ENCODE measurements at regions not wholly inside any gene's neighbourhood (a gene's known extent, or its start where the extent isn't known, plus 50 kb on each side); places are given as distances from the start of the nearest gene placed in this dataset.

DNA sequence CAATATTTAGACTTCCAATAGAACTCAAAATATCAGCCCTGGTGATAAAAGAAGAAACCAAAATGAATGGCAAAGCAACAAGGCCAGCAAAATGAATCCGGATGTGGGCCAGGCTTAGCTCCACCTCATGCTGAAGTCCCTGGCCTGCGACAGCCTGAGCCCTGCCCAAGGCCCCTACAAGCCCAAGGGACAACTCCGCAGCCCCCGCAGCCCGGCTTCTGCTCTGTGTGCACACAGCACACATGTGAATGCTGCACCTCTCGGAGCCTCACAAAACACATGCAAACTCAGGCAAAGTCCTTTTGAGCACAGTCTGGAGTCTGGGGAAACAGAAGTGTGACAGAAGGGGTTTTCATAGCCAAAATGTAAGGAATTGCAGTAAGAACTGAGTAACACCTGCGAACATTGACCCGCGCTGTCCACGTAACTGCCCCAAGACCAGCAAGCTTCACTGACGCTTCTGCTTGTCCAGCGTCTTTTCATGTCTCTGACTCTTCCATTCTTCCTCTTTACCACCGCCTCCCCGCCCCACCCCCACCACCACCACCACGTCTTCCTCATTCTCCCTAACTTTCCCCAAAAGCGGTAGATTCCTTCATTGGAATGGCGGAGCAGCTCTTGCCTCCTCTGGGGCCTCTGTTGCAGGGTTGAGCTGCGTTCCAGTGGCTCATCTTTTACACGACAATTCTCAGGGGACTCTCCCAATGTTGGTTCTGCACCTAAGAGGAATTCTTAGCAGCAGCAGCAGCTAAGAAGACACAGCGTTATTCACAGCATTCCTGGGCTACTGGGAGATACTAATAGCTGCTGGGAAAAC lies 136.4 kb upstream of the COPS8 start:
- Histone ChIP-seq H3K9ac (ENCODE audit: low read length) (no peak overlapping the region), H3F3A (ENCODE audit: insufficient read depth, low read length, poor library complexity, severe bottlenecking) (no peaks in the 10 kb centered on the region), H4K20me1 (ENCODE audit: insufficient read depth) (no peaks in the 10 kb centered on the region), H3K4me2 (ENCODE audit: low read length) (no peak overlapping the region), H3K4me3 (ENCODE audit: low read length) (no peak overlapping the region), H3K27me3 (ENCODE audit: insufficient read depth, low read depth, low read length) (no peaks in the 10 kb centered on the region), H3K79me2 (replicated peaks; ENCODE audit: insufficient read depth, low read length) (no peaks in the 10 kb centered on the region), H3K9me3 (ENCODE audit: low read length) (no peaks in the 10 kb centered on the region), H3K36me3 (ENCODE audit: insufficient read depth, low read length) (no peaks in the 10 kb centered on the region), H3K9me2 (ENCODE audit: insufficient read depth, low read length) (no peaks in the 10 kb centered on the region), H2AFZ (ENCODE audit: low read depth, low read length) (no peak overlapping the region), H3K27ac (ENCODE audit: low read length) (no peak overlapping the region)
- TF ChIP-seq, protein P1, sequence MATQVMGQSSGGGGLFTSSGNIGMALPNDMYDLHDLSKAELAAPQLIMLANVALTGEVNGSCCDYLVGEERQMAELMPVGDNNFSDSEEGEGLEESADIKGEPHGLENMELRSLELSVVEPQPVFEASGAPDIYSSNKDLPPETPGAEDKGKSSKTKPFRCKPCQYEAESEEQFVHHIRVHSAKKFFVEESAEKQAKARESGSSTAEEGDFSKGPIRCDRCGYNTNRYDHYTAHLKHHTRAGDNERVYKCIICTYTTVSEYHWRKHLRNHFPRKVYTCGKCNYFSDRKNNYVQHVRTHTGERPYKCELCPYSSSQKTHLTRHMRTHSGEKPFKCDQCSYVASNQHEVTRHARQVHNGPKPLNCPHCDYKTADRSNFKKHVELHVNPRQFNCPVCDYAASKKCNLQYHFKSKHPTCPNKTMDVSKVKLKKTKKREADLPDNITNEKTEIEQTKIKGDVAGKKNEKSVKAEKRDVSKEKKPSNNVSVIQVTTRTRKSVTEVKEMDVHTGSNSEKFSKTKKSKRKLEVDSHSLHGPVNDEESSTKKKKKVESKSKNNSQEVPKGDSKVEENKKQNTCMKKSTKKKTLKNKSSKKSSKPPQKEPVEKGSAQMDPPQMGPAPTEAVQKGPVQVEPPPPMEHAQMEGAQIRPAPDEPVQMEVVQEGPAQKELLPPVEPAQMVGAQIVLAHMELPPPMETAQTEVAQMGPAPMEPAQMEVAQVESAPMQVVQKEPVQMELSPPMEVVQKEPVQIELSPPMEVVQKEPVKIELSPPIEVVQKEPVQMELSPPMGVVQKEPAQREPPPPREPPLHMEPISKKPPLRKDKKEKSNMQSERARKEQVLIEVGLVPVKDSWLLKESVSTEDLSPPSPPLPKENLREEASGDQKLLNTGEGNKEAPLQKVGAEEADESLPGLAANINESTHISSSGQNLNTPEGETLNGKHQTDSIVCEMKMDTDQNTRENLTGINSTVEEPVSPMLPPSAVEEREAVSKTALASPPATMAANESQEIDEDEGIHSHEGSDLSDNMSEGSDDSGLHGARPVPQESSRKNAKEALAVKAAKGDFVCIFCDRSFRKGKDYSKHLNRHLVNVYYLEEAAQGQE (IDR thresholded peaks at IDR 0.05; ENCODE audit: borderline replicate concordance): no peak
- TF ChIP-seq SMC3 (conservative IDR thresholded peaks at IDR 0.05; ENCODE audit: poor library complexity): no peak
- no peak for TF ChIP-seq TAF1 (IDR thresholded peaks at IDR 0.05; ENCODE audit: low read depth)
- TF ChIP-seq, protein P2, sequence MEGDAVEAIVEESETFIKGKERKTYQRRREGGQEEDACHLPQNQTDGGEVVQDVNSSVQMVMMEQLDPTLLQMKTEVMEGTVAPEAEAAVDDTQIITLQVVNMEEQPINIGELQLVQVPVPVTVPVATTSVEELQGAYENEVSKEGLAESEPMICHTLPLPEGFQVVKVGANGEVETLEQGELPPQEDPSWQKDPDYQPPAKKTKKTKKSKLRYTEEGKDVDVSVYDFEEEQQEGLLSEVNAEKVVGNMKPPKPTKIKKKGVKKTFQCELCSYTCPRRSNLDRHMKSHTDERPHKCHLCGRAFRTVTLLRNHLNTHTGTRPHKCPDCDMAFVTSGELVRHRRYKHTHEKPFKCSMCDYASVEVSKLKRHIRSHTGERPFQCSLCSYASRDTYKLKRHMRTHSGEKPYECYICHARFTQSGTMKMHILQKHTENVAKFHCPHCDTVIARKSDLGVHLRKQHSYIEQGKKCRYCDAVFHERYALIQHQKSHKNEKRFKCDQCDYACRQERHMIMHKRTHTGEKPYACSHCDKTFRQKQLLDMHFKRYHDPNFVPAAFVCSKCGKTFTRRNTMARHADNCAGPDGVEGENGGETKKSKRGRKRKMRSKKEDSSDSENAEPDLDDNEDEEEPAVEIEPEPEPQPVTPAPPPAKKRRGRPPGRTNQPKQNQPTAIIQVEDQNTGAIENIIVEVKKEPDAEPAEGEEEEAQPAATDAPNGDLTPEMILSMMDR (IDR thresholded peaks at IDR 0.05; ENCODE audit: poor library complexity, severe bottlenecking): no peak
- no peak for TF ChIP-seq MXI1 (conservative IDR thresholded peaks at IDR 0.05; ENCODE audit: poor library complexity, severe bottlenecking)
- TF ChIP-seq POLR2AphosphoS5 (IDR thresholded peaks at IDR 0.05): no peak
- TF ChIP-seq EZH2 (IDR thresholded peaks at IDR 0.05; ENCODE audit: borderline replicate concordance, insufficient read depth, low read length, poor library complexity, severe bottlenecking): no peak
- no peak for TF ChIP-seq RAD21 (conservative IDR thresholded peaks at IDR 0.05)
- TF ChIP-seq EP300 (conservative IDR thresholded peaks at IDR 0.05; ENCODE audit: poor library complexity, severe bottlenecking): no peak

DNA sequence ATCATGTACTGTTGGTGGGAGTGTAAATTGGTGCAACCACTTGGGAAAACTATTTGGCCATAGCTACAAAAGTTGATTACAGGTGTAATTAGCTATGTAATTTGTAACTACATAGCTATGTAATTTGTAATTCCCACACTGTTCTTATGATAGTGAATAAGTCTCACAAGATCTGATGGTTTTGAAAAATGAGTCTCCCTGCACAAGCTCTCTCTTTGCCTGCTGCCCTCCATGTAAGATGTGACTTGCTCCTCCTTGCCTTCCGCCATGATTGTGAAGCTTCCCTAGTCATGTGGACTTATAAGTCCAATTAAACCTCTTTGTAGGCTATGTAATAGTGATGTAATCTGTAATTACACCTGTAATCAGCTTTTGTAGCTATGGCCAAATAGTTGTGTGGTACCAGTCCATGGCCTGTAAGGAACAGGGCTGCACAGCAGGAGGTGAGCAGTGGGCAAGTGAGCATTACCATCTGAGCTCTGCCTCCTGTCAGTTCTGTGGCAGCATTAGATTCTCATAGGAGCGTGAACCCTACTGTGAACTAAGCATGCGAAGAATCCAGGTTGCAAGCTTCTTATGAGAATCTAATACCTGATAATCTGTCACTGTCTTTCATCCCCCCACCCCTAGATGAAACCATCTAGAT lies 133.7 kb upstream of the COPS8 start:
- TF ChIP-seq POLR2AphosphoS5 (IDR thresholded peaks at IDR 0.05) (no peak), SMC3 (conservative IDR thresholded peaks at IDR 0.05; ENCODE audit: poor library complexity) (no peak), MXI1 (conservative IDR thresholded peaks at IDR 0.05; ENCODE audit: poor library complexity, severe bottlenecking) (no peak), EZH2 (IDR thresholded peaks at IDR 0.05; ENCODE audit: borderline replicate concordance, insufficient read depth, low read length, poor library complexity, severe bottlenecking) (no peak), TAF1 (IDR thresholded peaks at IDR 0.05; ENCODE audit: low read depth) (no peak), RAD21 (conservative IDR thresholded peaks at IDR 0.05) (no peak), EP300 (conservative IDR thresholded peaks at IDR 0.05; ENCODE audit: poor library complexity, severe bottlenecking) (no peak)
- TF ChIP-seq, protein P2 (IDR thresholded peaks at IDR 0.05; ENCODE audit: poor library complexity, severe bottlenecking): no peak
- TF ChIP-seq, protein P1 (IDR thresholded peaks at IDR 0.05; ENCODE audit: borderline replicate concordance): no peak
- no peaks in the 10 kb centered on the region for H3K9me3 ChIP-seq (ENCODE audit: low read length)
- no peaks in the 10 kb centered on the region for H3K36me3 ChIP-seq (ENCODE audit: insufficient read depth, low read length)
- H3K9me2 ChIP-seq (ENCODE audit: insufficient read depth, low read length): no peaks in the 10 kb centered on the region
- no peak overlapping the region for H3K27ac ChIP-seq (ENCODE audit: low read length)
- H4K20me1 ChIP-seq (ENCODE audit: insufficient read depth): no peaks in the 10 kb centered on the region
- no peaks in the 10 kb centered on the region for H3K27me3 ChIP-seq (ENCODE audit: insufficient read depth, low read depth, low read length)
- no peak overlapping the region for H3K4me2 ChIP-seq (ENCODE audit: low read length)
- no peaks in the 10 kb centered on the region for H3K79me2 ChIP-seq (replicated peaks; ENCODE audit: insufficient read depth, low read length)
- H2AFZ ChIP-seq (ENCODE audit: low read depth, low read length): no peak overlapping the region
- H3F3A ChIP-seq (ENCODE audit: insufficient read depth, low read length, poor library complexity, severe bottlenecking): no peaks in the 10 kb centered on the region
- H3K4me3 ChIP-seq (ENCODE audit: low read length): no peak overlapping the region
- no peak overlapping the region for H3K9ac ChIP-seq (ENCODE audit: low read length)

Data from neural cell (in vitro differentiated cells).